ENCODE measurements at regions not wholly inside any gene's neighbourhood (a gene's known extent, or its start where the extent isn't known, plus 50 kb on each side); places are given as distances from the start of the nearest gene placed in this dataset.

DNA sequence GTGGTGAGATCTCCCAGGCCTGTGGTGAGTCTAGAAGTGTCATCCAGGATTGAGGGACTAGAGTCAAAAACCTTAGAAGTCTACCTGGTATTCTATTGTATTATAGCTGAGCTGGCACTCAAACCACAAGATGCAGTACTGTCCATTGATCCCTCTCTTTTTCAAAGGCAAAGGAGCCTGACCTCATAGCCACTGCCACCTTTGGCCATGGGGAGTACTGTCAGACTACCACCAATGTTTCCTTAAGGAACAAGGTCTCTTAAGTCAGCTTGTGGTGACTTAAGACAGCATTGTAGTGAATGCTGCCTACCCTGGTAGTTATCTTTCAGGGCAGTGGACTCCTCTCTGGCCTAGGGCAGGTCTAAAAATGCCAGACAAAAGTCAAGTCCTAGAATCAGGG, 878.0 kb upstream of the MDGA2 start:
- DNase-seq = no peak

DNA sequence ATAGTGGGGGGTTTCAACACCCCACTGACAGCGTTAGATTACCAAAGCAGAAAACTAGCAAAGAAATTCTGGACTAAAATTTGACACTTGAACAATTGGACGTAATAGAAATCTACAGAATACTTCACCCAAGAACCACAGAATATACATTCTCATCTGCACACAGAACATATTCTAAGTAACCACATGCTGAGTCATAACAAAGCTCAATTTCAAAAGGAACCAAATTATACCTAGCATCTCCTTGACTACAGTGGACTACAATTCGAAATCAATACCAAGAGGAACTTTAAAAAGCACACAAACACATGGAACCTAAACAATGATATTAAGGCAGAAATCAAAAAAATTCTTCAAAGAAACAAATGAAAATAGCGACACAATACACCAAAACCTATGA, 871.6 kb upstream of the MDGA2 start:
- DNase-seq = no peak

DNA sequence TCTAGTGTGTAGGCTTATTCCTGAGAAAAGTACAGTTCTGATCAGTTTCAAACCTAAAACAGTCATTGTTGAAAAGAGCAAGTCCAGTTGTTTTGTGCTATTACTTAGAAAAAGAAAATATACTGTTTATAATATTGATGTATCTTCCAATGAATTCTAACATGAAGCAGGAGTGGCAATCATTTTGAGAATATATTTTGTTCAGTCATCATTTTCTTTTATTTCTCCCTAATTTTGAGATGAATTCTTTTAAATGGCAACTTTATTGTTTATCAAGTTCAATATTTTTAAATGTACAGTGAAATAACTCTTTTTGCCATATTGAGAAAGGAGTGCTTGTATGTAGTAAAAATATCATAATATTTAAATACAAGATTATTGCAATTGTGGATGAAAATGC, 862.2 kb upstream of the MDGA2 start:
- no peak for DNase-seq

DNA sequence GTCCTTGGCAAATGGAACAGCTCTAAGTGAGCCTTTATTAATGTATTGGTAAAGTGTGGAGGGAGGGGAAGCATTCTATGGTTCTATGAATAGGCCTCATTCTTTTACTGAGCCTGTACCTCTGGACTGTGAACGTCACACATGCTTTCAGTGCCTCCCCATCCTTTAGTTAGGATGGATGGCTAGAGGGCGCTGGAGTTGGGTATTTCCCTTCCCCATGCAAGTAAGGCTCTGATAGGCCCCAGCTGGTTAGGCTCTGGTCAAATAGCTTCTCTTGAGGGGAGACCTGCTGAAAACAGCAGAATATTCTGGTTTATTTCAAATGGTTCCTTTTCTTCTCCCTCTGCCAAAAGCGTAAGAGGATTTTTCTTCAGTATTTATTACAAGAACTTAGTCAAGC, 860.9 kb upstream of the MDGA2 start:
- DNase-seq = no peak

DNA sequence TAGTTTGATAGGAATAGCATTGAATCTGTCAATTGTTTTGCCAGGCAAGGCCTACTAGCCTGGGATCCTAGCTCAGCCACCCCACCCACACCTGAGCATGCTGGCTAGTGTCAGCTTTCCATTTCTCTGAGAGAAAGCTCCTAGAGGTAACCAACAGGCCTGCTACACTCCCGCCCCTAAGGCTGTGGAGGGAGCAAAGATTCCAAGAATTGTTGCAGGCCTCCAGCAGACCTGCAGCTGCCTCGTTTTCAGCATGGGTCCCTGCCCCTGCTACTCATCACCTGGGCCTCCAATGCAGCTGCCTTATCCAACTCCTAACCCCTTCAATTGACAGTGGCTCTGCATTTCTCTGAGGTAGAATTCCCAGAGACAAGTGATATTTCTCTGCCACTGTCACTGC, 852.4 kb upstream of the MDGA2 start:
- DNase-seq = no peak

DNA sequence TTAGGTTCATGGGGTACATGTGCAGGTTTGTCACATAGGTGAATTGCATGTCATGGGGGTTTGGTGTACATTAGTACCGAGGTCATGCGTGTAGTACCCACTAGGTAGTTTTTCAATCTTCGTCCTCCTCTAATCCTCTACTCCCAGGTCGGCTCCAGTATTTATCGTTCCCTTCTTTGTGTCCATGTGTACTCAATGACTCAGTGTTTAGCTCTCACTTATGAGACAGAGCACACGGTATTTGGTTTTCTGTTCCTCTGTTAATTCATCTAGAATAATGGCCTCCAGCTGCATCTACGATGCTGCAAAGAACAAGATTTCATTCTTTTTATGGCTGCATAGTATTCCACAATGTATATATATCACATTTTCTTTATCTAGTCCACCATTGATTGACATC, 850.9 kb upstream of the MDGA2 start:
- no peak for DNase-seq

DNA sequence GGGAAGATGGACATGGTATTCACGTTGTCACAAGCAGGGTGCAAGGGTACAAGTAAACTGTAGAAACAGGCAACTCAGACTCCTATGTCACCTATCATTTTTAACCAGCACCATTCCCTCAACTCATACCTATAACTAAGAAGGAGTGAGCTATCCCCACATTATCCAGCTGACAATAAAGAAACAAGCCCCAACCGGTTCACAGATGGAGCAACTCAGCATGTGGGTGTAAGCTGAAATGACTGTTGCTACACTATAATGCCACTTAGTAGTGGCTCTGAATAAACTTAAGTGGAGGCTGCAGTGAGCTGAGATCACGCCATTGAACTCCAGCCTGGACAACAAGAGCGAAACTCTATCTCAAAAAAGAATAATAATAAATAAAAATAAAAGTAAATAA, 829.5 kb upstream of the MDGA2 start:
- no peak for DNase-seq

DNA sequence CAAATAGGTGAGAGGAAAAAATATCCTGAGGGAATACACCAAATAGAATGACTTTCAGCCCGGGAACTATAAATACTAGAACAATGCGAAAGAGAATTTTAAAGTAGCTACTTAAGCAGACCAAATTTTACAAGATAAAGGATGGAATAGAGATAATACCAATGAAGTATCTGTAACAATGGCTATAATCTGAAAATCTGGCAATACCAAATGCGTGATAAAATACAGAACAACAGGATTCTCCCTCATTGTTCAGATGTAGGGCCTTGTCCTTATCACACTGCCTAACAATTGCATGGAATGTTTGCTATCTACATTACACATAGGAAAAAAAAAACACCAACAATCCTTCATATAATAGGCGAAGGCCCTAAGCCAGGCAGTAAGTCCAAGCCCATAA, 815.4 kb upstream of the MDGA2 start:
- DNase-seq = no peak

DNA sequence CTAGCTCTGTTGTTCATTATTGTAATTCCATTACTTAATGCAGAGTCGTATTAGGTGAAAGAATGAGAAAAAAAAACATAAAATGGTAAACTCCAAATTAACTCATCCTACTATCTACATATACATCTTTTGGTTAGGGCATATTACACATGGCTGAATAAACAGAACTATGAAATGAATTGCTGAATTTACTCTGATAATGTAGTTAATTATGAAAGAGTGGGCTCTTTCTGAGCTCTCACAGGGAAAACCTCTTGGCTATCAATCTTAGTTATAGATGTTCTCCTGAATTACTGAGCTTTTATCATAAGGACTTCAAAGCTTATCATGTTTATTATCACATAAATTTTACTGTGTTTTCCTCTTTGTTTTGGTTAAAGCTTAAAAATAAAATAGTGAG, 798.5 kb upstream of the MDGA2 start:
- no peak for DNase-seq

DNA sequence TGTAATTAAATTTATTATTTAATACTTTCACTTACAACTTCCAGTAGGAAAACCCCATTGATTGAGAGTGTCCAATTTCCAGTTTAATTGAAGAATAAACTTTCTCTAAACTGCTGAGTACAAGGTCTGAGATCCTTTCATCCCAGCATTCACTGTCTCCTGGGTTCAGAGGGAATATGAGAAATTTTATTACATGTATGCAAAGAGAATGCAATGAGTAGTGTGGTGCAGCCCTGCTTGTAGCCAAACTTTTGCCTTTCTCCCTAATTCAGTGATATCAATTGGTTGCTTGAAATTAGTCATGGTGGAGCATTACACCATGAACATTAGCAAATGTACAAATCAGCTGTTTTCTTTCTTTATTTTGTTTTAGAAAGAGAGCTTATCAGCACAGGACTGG, 780.6 kb upstream of the MDGA2 start:
- no peak for DNase-seq

DNA sequence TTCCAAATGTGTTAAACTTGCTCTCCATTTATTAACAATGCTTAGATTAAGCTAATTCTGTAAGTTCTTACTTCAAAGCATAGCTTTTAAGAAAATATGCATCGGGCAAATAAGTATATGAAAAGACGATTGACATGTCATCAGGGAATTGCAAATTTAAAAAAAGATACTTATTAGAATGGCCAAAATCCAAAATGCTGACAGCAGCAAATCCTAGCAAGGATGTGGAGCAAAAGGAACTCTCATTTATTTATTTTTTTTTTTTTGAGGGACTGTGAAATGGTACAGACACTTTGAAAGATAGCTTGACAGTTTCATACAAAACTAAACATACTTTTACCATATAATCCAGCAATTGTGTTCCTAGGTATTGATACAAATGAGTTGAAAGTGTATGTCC, 779.5 kb upstream of the MDGA2 start:
- DNase-seq = no peak

DNA sequence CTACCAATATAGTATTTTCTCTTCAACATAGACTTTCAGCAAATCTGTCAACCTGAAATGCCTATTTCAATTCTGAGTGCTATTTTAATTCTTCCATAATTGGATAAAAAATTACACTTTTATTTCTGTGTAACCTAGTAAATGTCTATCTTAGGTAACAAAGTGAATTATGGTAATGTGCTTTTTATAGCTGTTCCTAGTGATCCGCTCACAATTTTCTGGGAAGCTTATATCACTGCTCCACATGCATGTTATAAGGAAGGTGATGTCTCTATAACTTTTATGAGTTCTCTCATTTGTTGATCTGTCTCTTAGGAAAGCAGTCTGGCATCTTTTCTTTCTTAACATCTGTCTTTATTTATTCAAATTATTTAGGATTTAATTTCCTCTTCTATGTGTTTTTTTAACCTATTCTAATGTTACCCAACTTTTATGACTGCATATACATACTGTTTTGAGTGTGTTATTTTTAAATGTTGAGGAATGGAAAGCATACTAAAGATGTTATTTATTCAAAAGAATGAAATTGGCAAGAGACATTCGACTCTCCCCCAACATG, 777.1 kb upstream of the MDGA2 start:
- no peak for DNase-seq

DNA sequence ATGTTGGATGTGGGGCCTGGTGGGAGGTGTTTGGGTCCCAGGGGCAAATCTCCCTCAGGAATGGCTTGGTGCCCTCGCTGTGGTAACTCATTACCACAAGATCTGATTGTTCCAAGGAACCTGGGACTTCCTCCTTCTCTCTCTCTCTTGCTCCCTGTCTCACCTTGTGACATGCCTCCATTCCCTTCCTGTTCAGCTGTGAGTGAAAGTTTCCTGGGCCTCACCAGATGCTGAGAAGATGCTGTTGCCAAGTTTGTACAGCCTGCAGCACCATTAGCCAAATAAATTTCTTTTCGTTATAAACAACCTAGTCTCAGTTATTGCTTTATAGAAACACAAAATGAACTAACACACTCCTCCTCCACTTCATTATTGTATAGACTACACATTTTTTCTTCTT, 759.8 kb upstream of the MDGA2 start:
- no peak for DNase-seq

DNA sequence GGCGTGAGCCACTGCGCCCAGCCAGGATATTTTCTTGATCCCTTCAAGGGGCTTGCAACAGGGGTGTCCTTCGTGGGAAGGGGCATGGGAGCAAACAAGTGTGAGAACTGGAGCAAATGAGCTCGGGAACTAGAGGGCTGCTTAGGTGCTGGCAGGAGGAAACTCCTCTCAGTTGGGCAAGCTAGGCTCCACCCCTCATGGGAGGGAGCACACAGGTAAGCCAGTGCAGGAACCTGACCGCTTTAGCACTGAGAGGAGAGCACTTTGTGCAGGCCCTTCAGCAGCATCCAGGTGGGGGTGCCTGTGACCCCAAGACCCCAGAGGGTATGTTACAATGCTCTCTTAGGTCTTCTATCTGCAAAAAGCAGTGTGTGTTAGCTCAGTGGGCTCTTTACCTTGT, 755.4 kb upstream of the MDGA2 start:
- DNase-seq = no peak

DNA sequence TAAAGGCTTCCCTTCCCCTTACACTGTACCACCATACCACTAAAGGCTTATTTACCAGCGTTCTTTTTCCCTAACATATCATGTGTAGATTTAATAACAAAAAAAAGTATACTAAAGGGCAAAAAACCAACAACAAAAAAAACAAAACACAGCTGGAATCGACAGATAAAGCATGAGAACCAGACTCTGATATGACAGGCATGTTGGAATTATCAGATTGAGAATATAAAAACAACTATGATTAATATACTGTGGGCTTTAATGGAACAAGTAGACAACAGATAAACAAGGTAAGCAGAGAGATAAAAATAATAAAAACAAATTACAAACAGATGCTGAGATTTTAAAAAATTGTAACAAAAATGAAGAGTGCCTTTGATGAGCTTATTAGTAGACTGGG, 754.1 kb upstream of the MDGA2 start:
- DNase-seq = no peak

DNA sequence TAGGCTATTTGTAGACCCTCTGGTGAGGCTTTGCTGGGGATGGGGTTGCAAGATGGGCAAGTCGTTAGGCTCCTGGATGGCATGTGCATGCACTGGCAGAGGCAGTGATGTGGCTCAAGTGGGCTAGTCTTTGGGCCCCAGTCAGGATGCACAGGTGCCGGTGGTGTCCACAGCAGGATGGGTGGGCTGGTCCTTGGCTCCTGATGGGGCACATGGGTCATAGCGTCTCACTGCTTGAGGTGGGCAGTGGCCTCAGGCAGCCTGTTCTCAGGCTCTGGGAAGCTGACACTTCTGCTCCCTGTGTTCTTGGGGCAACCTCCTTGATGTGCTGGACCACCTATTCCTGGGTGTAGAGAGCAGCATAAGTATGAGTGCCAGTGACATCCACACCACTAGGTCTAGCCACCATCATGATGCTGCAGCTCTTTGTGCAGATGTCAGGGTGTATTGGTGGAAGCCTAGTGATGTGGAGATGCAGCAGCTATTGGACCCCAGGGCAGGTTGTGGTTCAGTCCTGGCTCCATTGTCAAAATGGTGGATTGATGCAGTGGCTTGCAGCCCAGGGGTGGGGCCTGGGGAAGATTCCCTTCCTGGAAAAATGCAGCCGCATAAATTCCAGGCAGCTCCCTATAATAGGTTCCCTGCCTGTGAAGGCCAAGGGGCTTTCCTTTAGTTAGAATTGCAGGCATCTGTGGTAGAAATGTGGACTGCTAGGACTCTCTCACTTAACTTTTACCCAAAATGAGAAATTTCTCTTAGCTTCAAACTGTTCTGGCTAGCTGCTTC, 742.5 kb upstream of the MDGA2 start:
- no peak for DNase-seq

DNA sequence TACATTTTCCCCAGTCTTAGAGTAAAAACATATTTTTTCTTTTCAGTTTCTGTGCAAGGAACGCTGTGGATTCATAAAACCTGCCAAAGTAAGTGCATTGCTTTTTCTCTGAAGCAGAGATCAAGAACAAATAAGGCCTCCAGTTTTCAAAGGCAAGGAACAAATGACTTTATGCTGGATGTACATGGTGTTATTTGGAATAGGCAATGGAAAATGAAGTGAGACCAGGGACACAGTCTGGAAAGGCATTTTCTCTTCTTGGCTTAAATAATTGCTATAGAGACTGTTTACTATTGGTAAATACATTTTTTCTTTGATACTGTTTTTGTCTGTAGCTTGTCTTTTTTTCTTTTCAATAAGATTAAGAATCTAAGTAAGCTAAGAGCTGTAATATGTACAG, 725.9 kb upstream of the MDGA2 start:
- no peak for DNase-seq

DNA sequence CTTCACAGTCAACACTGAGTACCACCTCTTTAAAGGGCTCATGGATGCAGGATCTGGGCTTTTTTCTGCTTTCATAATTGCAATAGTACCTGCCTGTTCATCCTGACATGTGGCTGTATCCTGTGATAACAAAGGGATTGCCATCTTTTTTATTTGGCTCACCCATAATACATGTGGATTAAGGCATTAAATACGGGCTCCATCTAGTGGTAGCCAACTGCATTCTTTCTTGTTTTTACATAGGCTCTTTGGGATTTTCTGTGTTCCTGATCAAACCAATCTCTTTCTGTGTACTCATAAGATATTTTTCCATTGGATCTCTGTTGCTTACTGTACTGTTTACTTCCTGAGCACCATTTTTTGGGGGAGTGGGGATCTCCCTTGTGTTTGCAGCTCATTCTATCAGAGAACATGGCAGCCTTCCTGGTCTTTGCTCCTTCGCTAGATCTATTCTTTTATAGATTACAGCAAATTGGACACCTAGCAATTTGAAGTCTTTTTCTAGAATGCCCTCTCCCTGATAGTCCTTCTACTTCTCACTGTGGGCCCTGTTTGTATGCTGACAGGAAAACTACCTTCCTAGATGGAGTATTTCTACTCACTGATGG, 723.4 kb upstream of the MDGA2 start:
- DNase-seq = no peak

DNA sequence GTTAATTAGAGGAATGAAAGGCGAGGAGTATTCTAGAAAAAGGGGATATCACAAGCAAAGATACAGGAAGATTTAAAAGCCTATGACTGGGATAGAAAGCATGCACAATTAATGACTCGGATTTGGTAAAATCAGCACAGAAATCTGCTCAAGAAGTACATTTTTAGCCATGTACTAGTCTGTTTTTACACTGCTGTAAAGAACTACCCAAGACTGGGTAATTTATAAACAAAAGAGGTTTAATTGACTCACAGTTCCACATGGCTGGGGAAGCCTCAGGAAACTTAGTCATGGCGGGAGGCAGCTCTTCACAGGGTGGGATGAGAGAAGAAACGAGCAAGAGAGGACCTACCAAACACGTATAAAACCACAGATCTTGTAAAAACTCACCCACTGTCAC, 716.3 kb upstream of the MDGA2 start:
- no peak for DNase-seq

DNA sequence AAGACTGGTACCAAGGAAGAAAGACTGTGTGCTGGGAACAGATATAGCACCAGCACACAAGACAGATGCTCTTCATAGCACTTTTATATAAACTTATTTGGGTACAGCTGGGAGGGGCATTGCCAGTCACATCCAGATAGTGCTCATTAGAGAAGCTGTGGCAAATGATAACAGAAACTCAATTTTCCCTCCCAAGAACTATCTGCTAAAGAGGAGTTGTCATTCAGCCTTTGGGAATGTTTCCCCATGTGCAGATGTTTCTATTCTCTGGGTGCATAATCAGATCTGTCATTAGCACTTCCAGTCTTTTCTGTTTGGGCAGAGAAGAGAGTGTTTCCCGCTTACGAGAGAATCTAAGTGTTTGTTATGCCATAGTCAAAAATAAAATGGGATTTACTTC, 714.9 kb upstream of the MDGA2 start:
- no peak for DNase-seq

DNA sequence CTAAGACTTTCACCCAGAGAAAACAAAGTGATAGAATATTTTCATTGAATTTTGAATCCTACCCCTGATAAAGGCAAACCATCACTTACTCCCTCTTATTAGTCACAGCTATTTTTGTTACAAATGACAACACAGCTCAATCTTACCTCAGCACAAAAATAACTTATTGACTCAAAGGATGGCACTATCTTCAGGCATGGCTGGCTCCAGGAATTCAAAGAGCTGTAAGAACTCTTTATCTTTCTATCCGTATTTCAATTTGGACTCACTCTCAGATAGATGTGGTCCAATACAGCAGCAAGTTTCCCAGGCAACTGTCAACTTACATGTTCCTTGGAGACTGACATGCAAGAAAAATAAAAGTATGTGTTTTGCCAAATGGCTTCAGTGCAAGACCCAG, 709.4 kb upstream of the MDGA2 start:
- DNase-seq = no peak

DNA sequence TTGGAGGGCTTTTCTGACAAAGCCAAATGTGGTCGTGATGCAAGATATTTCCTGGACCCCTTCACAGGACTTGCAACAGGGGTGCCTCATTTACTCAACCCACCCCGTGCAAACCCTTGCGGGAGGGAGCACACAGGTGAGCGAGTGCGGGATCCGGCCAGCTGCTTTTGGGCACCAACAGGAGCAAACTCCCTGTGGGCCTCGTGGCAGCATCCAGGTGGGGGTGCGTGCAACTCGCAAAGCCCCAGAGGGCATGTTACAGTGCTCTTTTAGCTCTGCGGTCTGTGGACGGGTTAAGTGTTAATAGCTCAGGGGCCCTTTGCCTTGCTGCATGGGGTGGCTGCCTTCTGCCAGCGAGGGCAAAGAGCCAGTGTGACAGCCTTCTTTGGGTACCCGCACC, 707.6 kb upstream of the MDGA2 start:
- DNase-seq = no peak

DNA sequence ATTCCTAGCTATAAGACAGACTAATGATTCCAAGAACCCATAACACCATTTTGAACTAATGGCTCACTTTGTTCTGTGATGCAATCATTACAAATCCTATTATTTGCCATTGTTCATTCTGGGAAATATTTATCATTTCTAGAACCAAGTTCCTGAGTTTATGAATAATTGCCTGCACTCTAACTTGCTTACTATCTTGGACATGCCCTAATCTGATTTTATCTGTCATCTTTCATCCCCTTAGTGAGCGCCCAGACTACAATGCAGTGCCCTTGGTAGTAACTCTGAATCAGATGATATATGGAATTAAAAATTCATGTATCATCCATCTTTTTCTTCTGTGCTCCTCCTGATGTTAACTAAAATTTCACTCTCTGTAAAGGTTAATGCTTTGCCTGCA, 703.1 kb upstream of the MDGA2 start:
- no peak for DNase-seq

DNA sequence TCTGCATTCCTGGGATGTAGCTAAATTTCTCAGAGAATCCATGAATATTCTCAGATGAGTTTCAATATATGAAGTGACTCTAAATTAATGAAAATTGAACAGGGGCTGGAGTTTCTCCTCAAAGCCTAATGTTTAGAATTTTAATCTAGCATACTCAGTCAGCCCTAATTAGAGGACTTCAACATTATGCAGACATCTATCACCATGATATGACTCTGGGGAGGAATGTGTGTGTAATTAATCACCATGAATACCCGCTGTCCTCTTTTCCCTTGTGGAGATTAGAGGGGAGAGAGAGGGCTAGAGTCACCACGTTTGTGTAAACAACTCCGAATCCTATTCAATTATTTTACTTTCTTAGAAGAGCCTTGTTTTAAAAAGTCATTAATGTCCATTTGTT, 698.6 kb upstream of the MDGA2 start:
- no peak for DNase-seq

DNA sequence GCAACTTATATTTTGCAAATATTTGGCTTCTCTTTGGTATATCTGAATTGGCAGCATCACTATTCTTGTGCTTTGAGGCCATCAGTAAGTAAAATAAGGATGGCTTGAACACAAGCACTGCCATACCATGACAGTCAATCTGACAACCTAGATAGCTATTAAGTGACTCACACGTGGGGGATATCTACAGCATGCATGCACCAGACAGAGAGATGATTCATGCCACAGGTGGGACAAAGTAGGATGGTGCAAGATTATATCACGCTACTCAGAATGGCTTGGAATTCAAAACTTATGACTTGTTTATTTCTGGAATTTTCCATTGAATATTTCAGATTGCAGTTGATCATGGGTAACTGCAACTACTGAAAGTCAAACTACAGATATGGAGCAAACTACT, 675.6 kb upstream of the MDGA2 start:
- DNase-seq = no peak

Data from central memory CD4-positive, alpha-beta T cell (primary cell).